ENCODE measurements at regions not wholly inside any gene's neighbourhood (a gene's known extent, or its start where the extent isn't known, plus 50 kb on each side); places are given as distances from the start of the nearest gene placed in this dataset.

DNA sequence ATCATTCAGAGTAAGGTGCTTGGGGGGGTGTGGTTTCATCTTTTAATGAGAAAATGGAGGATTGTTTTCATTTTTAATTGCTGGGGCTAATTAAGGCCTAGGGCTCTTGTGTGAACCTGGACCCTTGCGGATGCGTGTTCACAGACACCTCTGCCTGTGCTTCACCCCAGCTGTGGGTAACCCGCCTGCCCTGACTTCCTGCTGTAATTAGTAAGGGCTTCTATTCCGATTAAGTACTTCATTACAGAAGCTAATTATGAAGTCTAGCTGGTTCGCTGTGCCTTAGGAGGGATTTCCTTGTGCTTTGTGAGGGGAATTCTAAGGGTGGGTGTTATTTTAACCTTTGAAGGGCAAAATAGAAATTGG is 215.3 kb downstream of the PMP22 start:
- ATAC-seq = no peak
- no peak for DNase-seq
- Histone ChIP-seq H3K4me1 (no peaks in the 10 kb centered on the region), H3K4me3 (no peak overlapping the region), H3K9me3 (no peaks in the 10 kb centered on the region), H3K27me3 (peaks cover 0 to 4% (median 0%) of the 10 kb centered on the region in 3 donors), H3K36me3 (no peaks in the 10 kb centered on the region), H3K27ac (no peak overlapping the region)
- in situ Hi-C loops (cut with MboI; ENCODE audit: low sequenced_read_pairs in 4 of 4) (no loop called here), intact Hi-C loops (cut with DNase I; ENCODE audit: low total_unique reads) (no loop called here)
- TF ChIP-seq, protein P1, sequence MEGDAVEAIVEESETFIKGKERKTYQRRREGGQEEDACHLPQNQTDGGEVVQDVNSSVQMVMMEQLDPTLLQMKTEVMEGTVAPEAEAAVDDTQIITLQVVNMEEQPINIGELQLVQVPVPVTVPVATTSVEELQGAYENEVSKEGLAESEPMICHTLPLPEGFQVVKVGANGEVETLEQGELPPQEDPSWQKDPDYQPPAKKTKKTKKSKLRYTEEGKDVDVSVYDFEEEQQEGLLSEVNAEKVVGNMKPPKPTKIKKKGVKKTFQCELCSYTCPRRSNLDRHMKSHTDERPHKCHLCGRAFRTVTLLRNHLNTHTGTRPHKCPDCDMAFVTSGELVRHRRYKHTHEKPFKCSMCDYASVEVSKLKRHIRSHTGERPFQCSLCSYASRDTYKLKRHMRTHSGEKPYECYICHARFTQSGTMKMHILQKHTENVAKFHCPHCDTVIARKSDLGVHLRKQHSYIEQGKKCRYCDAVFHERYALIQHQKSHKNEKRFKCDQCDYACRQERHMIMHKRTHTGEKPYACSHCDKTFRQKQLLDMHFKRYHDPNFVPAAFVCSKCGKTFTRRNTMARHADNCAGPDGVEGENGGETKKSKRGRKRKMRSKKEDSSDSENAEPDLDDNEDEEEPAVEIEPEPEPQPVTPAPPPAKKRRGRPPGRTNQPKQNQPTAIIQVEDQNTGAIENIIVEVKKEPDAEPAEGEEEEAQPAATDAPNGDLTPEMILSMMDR (IDR thresholded peaks at IDR 0.05 in 4 of 5, conservative IDR thresholded peaks at IDR 0.05 in 1 of 5) = no peak
- TF ChIP-seq POLR2A (IDR thresholded peaks at IDR 0.05) = no peak

- intact Hi-C loops (cut with DNase I; ENCODE audit: low total_unique reads) (no loop called here), in situ Hi-C loops (cut with MboI; ENCODE audit: low sequenced_read_pairs in 4 of 4) (no loop called here)
- no peaks in the 10 kb centered on the region for H3K9me3 ChIP-seq
- no peaks in the 10 kb centered on the region for H3K36me3 ChIP-seq
- H3K27ac ChIP-seq = no peak overlapping the region
- ATAC-seq (no peak), DNase-seq (no peak)
- peaks cover 0 to 4% (median 0%) of the 10 kb centered on the region in 3 donors for H3K27me3 ChIP-seq
- H3K4me1 ChIP-seq = no peaks in the 10 kb centered on the region
- TF ChIP-seq POLR2A (IDR thresholded peaks at IDR 0.05) = no peak
- TF ChIP-seq, protein P1 (IDR thresholded peaks at IDR 0.05 in 4 of 5, conservative IDR thresholded peaks at IDR 0.05 in 1 of 5) = no peak
- no peak overlapping the region for H3K4me3 ChIP-seq
Observed at GRCh38 chr17:15048933-15049794, 216.0 kb downstream of the PMP22 start.

GRCh38 chr17:15048381-15048780 is 216.7 kb downstream of the PMP22 start:
- DNase-seq = no peak
- no peaks in the 10 kb centered on the region for H3K36me3 ChIP-seq
- no peak overlapping the region for H3K4me3 ChIP-seq
- intact Hi-C loops (cut with DNase I; ENCODE audit: low total_unique reads) = no loop called here
- in situ Hi-C loops (cut with MboI; ENCODE audit: low sequenced_read_pairs in 4 of 4) = no loop called here
- H3K27me3 ChIP-seq = peaks cover 0 to 4% (median 0%) of the 10 kb centered on the region in 3 donors
- H3K27ac ChIP-seq = no peak overlapping the region
- no peaks in the 10 kb centered on the region for H3K9me3 ChIP-seq
- ATAC-seq = no peak
- TF ChIP-seq, protein P1 (IDR thresholded peaks at IDR 0.05 in 4 of 5, conservative IDR thresholded peaks at IDR 0.05 in 1 of 5) = no peak
- TF ChIP-seq POLR2A (IDR thresholded peaks at IDR 0.05) = no peak
- no peaks in the 10 kb centered on the region for H3K4me1 ChIP-seq

- H3K36me3 ChIP-seq = no peaks in the 10 kb centered on the region
- ATAC-seq (no peak), DNase-seq (no peak)
- intact Hi-C loops (cut with DNase I; ENCODE audit: low total_unique reads) = no loop called here
- TF ChIP-seq, protein P1 (IDR thresholded peaks at IDR 0.05 in 4 of 5, conservative IDR thresholded peaks at IDR 0.05 in 1 of 5) = no peak
- no peak for TF ChIP-seq POLR2A (IDR thresholded peaks at IDR 0.05)
- no peak overlapping the region for H3K4me3 ChIP-seq
- H3K27me3 ChIP-seq = no peaks in the 10 kb centered on the region
- no peaks in the 10 kb centered on the region for H3K4me1 ChIP-seq
- no peak overlapping the region for H3K27ac ChIP-seq
- in situ Hi-C loops (cut with MboI; ENCODE audit: low sequenced_read_pairs in 4 of 4) = no loop called here
- H3K9me3 ChIP-seq = no peaks in the 10 kb centered on the region
Observed at GRCh38 chr17:15042311-15042710, 222.8 kb downstream of the PMP22 start.

Measured in gastrocnemius medialis (tissue), 4 donors.